Midbrain (tissue), 1 donor: ENCODE measurements at regions not wholly inside any gene's neighbourhood (a gene's known extent, or its start where the extent isn't known, plus 50 kb on each side); places are given as distances from the start of the nearest gene placed in this dataset.
A peak's percentile ranks its signal among the peaks of the same experiment; 100 is the strongest.

Experiments
- DNase-seq: peaks from one replicate; lab custom pipeline; 2025; lab: John Stamatoyannopoulos, UW

DNA sequence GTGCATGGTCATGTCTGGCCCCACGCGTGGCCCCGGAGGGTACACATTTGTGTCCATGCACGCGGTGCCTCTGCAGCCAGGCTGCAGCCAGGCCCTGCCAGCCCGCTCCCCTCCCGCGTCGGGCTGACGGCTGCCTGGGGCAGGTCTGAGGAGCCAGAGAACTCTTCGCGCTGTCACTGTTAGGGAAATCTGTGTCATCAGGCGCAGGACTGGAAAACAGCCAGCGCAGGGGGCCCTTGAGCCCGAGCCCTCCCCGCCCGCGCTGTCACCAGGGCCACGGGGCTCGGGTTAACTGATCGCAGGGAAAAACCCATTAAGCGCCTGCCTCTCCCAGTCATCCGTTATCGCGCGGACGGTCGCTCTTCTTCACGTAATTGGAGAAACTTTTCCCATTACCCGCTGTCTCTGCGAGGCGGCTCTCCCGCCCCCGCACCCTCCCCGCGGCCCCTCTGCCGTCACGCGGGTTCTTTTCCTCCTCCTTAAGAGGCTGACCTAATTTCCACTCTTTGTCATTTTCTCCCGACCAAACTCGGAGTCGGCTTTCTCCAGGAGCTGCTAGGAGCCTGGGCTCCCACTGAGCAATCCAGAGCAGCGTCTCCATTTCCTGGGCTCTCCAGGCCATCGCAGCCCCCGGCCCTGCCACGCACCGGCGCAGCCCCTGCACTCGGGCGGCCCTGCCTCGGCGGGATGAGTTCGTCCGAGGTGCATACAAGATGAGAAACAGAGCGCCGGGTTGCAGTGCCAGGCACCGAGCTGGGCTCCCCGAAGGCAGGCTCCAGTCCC lies 57.5 kb upstream of the PRR23E start:
- DNase-seq: peak; percentile 32

DNA sequence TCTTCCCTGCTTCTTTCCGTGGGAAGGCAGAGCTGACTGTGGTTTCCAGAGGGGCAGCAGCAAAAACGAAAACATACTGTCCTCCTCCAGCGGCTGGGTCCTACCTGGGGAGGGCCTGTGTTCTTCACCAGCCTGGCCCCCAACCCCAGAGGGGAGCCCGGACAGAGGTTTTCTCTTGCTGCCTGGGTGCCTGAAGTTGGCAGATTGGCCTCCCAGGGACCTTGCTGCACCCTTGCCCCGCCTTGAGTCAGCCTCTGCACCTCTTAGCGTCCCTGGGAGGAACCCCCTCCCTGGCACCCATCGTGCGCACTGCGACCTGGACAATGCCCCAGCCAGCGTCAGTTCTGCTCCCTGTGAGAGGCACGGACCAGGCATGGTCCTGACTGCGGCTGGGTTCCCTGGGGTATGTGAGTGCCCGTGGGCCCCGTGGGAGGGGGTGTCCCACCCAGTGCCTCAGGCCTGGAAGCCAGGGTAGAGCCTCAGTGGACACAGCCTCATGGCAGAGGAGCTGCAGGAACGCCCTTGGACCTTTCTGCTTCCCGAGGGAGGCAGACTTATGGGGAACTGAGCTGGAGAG lies 56.8 kb upstream of the PRR23E start:
- DNase-seq: no peak

DNA sequence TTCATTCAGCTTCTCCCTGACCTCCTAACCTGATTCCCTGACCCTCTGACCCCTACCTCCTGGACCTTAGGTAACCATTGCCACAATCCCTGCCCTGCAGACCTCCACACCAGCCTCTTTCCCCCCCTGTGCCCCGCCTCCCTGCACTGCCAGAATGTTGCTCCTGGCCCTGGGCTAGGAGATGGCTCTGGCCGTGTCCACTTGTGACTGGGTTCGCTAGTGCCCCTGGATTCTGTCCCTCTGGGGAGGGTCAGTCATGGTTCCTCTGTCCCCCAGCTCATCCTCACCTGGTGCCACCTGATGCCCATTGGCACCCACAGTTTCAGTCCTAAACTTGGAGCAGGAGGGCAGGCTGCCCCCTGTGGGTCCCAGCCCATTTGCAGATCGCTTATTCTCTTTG lies 56.2 kb upstream of the PRR23E start:
- no peak for DNase-seq

DNA sequence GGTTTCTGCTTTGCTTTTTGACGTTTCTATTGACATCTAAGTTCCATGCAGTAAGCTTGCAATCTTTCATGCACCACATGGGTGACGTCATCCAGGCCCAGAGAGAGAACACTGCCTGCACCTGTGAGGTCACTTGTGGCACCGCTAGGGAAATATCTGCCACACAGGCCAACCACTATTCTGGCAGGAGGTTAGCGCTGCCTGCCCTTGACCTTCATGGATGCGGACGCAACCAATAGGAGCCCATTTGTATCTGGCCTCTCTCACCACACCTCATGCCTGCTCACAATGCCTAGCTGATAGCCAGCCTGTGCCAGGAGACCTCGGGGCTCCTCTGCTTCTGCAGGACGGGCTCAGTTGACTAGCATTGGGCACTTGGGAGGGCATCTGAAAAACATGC lies 55.8 kb upstream of the PRR23E start:
- no peak for DNase-seq

DNA sequence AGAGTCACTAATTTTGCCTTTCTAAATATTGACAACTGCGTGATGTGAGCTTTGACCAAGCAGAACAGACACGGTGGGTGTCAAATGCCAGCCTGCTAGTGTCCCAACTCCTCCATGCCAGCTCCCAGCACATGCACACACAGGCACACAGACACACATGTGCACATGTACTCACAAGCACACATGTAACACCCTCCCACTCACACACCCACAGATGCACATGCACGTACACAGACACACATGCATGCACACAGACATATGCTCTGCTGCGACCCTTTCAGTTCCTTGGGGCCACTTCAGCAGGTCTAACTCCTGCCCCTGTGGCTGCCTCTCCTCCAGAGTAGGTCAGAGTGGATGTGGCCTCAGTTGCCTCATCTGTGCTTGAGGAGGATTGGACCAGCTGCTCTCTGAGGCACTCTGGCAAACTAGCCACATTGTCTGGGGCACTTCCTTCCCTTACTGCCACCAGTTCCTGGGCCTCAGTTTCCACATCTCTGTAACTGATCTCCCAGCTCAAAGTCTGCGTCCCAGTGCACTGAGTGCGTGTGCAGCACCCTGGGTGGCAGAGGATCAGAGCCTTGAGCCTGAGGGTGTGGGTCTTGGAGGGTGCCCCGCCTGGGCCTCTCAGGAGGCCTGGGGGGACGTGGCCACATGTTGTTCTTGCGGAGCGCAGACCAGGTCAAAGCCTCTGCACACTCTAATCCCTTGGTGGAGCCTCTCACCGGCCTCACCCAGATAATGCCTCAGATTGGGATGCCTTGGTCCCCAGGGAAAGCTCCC lies 55.0 kb upstream of the PRR23E start:
- DNase-seq: no peak

DNA sequence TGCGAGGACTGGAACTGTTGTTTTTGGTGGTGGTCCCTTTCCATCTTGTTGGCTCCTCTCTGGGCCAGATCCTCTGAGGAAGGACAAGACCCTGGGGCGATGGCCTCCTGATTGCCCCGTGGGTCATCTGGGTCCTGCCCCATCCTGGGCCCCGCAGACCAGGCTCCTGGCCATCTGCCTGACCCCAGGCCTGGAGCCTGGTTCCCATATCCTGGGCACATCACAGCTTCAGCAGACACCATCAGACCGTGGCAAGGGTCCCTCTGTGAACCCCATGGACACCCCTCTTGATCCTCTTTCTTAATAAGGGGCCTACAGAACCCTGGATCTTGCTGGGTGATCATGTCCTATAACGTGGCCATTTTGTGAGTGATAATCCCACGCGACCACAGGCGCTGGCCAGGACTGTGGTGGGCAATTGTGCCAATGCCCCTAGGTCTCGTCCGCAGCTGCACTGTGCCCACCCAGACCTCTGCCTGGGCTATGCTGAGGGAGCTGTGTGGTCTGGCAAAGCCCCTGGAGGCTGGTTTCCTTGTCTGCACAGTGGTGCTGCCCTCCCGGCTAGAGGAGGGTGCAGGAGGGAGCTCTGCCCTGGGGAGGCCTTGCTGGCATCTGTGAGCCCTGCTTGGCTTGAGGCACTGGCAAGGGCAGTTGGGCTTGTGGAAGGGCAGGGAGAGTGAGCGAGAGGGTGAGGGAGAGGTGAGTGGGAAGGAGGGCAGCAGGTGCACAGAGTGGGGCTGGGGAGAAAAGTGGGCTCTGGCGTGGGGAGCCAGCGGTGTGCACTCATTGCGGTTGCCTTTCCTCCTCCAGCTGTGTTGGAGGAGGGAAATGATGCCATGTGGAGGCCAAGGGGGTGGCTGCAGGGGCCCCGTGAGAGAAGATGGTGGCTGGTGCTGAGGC lies 53.1 kb upstream of the PRR23E start:
- no peak for DNase-seq

DNA sequence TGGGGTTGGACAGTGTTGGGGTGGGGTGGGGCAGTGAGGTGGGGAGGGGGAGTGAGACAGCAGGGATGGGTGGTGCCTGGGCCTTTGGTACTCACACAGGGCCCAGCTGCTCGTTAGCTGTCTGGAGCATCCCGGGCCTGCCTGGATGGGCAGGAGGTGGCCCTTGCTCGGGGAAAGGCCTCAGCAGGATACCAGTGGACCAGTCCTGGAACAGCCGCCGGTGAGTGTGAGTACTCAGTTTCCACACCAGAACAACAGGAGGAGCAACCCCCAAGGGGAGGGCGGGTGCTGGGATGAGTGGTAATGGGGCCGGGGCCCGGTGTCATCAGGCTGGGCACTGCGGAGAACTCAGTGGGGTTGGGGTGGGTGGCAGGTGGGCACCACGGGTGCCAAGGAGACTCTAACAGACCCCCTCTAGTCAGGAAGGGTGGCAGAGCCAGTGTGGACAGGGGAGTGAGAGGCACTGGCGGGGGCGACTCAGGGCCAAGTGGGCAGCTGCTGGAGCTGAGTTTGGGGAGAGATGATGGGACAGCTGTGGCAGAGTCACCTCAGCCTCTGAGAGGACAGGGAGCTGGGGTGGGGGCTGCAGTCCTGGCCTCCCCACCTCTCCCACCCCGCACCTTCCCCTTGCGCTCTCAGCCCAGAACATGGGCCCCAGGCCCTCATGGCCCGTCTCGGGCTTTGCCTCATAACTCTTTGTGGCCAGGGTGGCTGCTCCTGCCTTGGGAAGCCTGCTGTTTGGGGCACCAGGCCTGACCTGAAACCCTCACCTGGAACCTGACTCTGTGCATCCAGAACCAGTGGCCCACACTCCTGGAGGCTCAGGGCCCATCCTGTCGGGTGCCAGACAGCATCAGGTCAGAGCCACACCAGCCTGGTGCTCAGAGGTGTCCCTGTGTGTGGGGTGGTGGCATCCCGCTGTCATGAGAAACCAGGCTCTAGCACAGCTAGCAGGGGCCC lies 52.1 kb upstream of the PRR23E start:
- no peak for DNase-seq

DNA sequence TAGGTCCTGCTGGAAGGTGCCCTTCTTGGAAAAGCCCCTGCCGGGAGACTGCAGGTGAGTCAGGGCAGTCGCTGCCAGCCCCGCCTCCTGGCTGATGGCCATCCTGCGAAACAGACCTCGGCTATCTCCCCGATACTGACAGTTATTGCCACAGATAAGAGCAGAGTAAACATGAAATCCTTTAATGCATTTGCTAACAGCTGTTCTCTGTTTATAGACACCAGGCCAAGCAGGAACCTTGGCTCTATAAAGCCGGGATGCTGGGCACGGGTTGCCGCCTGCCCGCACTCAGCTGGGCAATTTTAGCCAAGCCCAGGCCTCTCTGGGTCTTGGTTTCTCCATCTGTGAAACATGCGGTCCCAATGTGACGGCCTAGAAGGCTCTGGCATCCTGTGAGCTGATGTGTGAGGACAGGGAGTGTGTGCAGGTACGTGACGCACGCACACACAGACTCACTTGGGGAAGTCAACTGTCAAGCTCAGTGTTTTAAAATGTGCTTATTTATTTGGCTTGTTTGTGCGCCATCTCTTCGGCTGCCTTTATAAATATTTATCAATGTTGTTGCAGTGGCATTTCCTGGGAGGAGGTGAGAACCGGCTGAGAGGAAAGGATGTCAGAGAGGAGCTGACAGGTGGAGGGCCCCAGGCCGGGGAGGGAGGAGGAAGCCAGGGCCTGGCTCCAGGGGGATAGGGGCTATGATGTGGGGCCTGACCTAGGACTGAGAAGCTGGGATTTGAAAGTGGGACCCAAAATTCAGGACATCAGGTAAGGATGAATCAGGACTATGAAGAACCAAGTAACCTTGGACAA lies 50.8 kb upstream of the PRR23E start:
- no peak for DNase-seq
